WTC11 (cell line): ENCODE measurements at regions not wholly inside any gene's neighbourhood (a gene's known extent, or its start where the extent isn't known, plus 50 kb on each side); places are given as distances from the start of the nearest gene placed in this dataset.

Experiments
- CTCF ChIP-seq: fragments of 200-600 bp; IDR thresholded peaks from 2 replicates; pipeline ENCODE4 v1.8.0; 2022; ENCODE audit warnings: antibody characterized with exemption
- PREB ChIP-seq: sonication (generic); formaldehyde crosslinking; IDR thresholded peaks from 2 replicates; pipeline ENCODE4 v1.8.1; 2022; ENCODE audit warnings: mild to moderate bottlenecking, missing genetic modification reagents, moderate library complexity, borderline replicate concordance
- STAT6 ChIP-seq: sonication (generic); formaldehyde crosslinking; conservative IDR thresholded peaks from 2 replicates; pipeline ENCODE4 v1.8.1; 2023; ENCODE audit warnings: mild to moderate bottlenecking, low read depth, missing genetic modification reagents, moderate library complexity

- no peak for TF ChIP-seq PREB (CRISPR knock-in tag)
- TF ChIP-seq STAT6 (CRISPR knock-in tag): no peak
- no peak for TF ChIP-seq CTCF
These were observed 117.5 kb downstream of the NOG start for GRCh38 chr17:56710986-56711385.
